Aorta (tissue), 5 donors: ENCODE measurements at regions not wholly inside any gene's neighbourhood (a gene's known extent, or its start where the extent isn't known, plus 50 kb on each side); places are given as distances from the start of the nearest gene placed in this dataset.

ENCODE experiments used
- ATAC-seq: fragments of 200-7000 bp; cut with Tn5 transposase; one replicate; pipeline ENCODE4 v1.9.1; 2022; ENCODE audit warnings: moderate library complexity; ENCODE audit not compliant: low FRiP score
- DNase-seq, 2 donors: peaks; one replicate each; pipeline ENCODE4 v3.0.0-alpha.2; 2020
- H3K27ac ChIP-seq, 2 donors: one replicate each; pipeline ENCODE4 v1.5.1; 2013; ENCODE audit warnings: low read length in 2 of 2, mild to moderate bottlenecking in 2 of 2, moderate library complexity in 2 of 2, control low read depth in 1 of 2, inconsistent platforms in 1 of 2, low read depth in 1 of 2
- H3K27me3 ChIP-seq, 2 donors: one replicate each; pipeline ENCODE4 v1.6.1; 2013; ENCODE audit warnings: control low read depth in 1 of 2, low read length in 1 of 2, mild to moderate bottlenecking in 1 of 2, moderate library complexity in 1 of 2; ENCODE audit not compliant: insufficient read depth in 2 of 2, control insufficient read depth in 1 of 2
- H3K36me3 ChIP-seq, 2 donors: one replicate each; pipeline ENCODE4 v1.6.1; 2013; ENCODE audit warnings: control low read depth in 1 of 2, low read length in 1 of 2, mild to moderate bottlenecking in 1 of 2; ENCODE audit not compliant: insufficient read depth in 2 of 2, control insufficient read depth in 1 of 2
- H3K4me1 ChIP-seq, 2 donors: one replicate each; pipeline ENCODE4 v1.6.1; 2013; ENCODE audit warnings: low read length in 2 of 2, control low read depth in 1 of 2, mild to moderate bottlenecking in 1 of 2, moderate library complexity in 1 of 2; ENCODE audit not compliant: insufficient read depth in 2 of 2, control insufficient read depth in 1 of 2
- H3K4me3 ChIP-seq, 2 donors: one replicate each; pipeline ENCODE4 v1.5.1; 2013; ENCODE audit warnings: low read length in 2 of 2, control low read depth in 1 of 2, mild to moderate bottlenecking in 1 of 2
- H3K9me3 ChIP-seq: one replicate; pipeline ENCODE4 v1.6.1; 2013; ENCODE audit warnings: mild to moderate bottlenecking, low read length; ENCODE audit not compliant: control insufficient read depth
- WGBS, 2 donors: extraction: QIAGEN DNeasy Blood & Tissue Kit; methylation state at CpG; one replicate each; pipeline ENCODE4 v1.1.7; 2013; 5-methylcytosine and 5-hydroxymethylcytosine counted together
- intact Hi-C, 2 donors: fragments of 100-400 bp; cut with DNase I; formaldehyde crosslinking; loops; one replicate each; pipeline versions ENCODE4 v1.14.2 to v1.15.0; 2022
- donor health status: healthy with polysubstance abuse.
- donor health status: Bipolar disorder and iron deficiency.
- donor health status: DM: no; HTN: no; CAD: no.
- donor health status: DM: no; HTN: no; CAD: no.
- donor health status: DM: yes; HTN: yes; CAD: no.

DNA sequence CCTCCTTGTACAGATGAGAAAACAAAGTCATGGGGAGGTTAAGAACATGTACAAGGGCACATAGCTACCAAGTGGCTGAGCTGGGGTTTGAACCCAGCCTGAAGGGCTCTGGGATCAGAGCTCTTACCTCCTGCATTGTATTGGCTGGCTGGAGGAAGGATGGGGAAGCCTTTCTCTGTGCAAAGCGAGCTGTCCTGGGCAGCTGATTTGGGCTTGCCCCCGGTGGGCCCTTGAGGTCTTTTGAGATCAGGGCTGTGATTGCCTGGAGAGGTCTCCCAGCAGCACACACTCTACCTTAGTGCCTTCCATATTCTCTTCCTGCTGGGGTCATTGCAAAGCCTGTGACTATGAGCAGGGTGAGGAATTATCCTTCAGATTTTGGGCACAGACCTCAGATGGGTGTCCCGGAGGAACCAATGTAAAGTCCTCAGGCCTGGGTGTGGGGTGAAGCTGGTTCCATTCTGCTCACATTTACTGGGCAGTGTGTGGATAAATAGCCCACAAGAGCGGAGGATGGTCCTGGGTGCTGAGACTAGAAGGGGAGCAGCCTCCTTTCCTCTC, 53.3 kb upstream of the EPS8L3 start:
- intact Hi-C loops = loop anchor here (2.0 to 5.0 kb wide), 2 partner anchors 60 to 94 kb away; partner anchors contain the start of gene CSF1 (in 1 of the 2)
- no peaks in the 10 kb centered on the region for H3K9me3 ChIP-seq
- H3K4me3 ChIP-seq = no peak overlapping the region
- DNase-seq (no peak), ATAC-seq (no peak)
- WGBS, 2 donors = 96 to 97% methylated on average over 4 of the region's 4 CpGs
- no peaks in the 10 kb centered on the region for H3K27me3 ChIP-seq
- no peaks in the 10 kb centered on the region for H3K36me3 ChIP-seq
- peaks cover 4% of the 10 kb centered on the region in 2 donors for H3K4me1 ChIP-seq
- H3K27ac ChIP-seq = peak overlapping the region in 1 of 2 donors; percentile 21

DNA sequence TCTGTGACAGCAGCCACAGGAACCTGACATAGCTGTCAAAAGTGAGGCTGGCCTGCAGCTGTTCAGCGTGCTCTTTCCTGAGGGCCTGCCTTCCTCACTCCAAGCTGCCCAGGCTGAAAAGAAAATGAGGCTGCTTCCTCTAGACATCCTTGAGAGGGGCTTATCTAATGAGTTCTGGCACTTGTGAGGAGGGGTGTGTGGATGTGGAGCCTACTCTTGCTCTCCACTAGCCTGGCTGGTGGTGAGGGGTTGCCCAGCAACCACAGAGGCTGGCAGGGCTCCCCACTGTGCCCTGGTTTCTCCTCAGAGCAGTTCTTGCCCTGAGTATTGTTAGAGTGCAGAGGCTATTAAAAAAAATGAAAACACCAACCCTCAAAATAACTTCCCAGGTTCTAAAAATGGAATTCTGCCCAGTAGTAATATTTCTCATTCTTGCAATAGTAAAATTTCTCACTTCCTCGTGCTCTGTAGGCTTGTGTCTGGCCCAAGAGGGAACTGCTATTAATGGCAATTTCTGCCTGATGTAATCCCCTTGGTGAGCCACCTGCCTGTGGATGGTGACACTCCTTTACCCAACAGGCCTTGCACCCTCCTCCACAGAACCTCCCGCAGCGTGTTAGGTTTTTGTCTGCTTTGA, 52.6 kb upstream of the EPS8L3 start:
- H3K27ac ChIP-seq = peak overlapping the region in 1 of 2 donors; percentile 88
- no peaks in the 10 kb centered on the region for H3K36me3 ChIP-seq
- H3K9me3 ChIP-seq = no peaks in the 10 kb centered on the region
- intact Hi-C loops = loop anchor here (2.0 to 5.0 kb wide), 2 partner anchors 61 to 95 kb away; partner anchors contain the start of gene CSF1 (in 1 of the 2)
- peaks cover 0 to 4% of the 10 kb centered on the region in 2 donors for H3K4me1 ChIP-seq
- H3K27me3 ChIP-seq = no peaks in the 10 kb centered on the region
- no peak overlapping the region for H3K4me3 ChIP-seq
- peak; percentile 75 for ATAC-seq
- 28 to 33% methylated on average over 4 of the region's 4 CpGs for whole genome bisulfite sequencing, 2 donors
- peak in 1 of 2 donors; percentile 74 for DNase-seq

DNA sequence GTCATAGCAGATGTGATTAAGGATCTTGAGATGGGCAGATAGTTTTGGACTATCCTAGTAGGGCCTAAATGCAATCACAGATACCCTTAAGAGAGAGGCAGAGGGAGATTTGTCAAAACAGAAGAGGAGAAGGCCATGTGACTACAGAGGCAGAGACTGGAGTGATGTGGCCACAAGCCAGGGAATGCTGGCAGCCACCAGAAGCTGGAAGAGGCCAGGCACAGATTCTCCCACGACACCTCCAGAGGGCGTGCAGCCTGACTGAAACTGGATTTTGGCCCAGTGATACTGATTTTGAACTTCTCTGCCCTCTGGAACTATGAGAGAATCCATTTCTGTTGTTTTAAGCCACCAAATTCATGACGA, 52.1 kb upstream of the EPS8L3 start:
- peak overlapping the region in 1 of 2 donors; percentile 88 for H3K27ac ChIP-seq
- ATAC-seq (peak; percentile 2), DNase-seq (no peak)
- H3K4me1 ChIP-seq = peaks cover 0 to 4% of the 10 kb centered on the region in 2 donors
- WGBS, 2 donors = 10 to 14% methylated on average over 3 of the region's 3 CpGs
- H3K9me3 ChIP-seq = no peaks in the 10 kb centered on the region
- no peaks in the 10 kb centered on the region for H3K27me3 ChIP-seq
- intact Hi-C loops = loop anchor here (2.0 to 5.0 kb wide), 2 partner anchors 62 to 95 kb away; partner anchors contain the start of gene CSF1 (in 1 of the 2)
- no peaks in the 10 kb centered on the region for H3K36me3 ChIP-seq
- H3K4me3 ChIP-seq = no peak overlapping the region

DNA sequence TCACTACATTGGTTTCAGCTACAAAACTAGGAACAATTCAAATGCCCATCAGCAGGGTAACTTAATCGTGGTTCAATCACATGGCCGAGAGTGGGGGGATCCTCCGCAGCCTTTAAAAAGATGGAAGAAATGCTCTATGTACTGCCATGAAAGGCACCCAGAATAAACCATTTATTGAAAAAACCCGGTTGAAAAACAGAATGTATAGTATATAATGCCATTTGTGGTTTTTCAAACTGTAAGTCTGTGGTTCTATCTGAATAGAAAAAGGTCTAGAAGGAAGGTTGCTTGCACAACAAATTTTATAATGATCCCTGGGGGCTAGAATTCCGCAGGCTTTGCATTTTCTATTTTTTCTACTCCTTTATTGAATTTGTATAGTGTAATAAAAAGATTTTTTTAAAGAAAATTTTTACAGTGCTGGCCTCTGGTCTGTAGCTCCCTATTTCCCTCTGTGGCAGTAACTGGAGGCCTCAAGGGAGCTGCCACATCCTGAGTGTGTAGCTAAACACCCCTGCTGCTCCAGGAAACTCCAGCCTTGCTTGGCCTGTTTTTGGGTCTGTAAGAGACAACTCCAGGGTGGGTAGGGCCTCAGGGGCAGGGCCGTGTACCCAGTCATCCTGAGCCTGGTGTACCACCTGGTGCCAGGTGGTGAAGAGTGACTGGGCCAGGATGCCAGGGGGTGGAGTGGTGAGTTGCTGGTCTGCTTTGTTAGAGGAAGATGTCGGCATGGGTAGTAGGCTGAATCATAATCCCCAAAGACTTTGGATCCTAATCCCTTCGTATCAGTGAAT, 51.5 kb upstream of the EPS8L3 start:
- H3K27me3 ChIP-seq = no peaks in the 10 kb centered on the region
- no peak for ATAC-seq
- H3K27ac ChIP-seq = no peak overlapping the region
- H3K9me3 ChIP-seq = no peaks in the 10 kb centered on the region
- intact Hi-C loops = loop anchor here in 1 of 2 donors (5.0 kb wide), 1 partner anchor 62 kb away; no protein-coding TSS in a partner anchor
- DNase-seq = no peak
- H3K36me3 ChIP-seq = no peaks in the 10 kb centered on the region
- 90 to 91% methylated on average over 8 of the region's 8 CpGs for WGBS, 2 donors
- no peak overlapping the region for H3K4me3 ChIP-seq
- H3K4me1 ChIP-seq = peaks cover 0 to 4% of the 10 kb centered on the region in 2 donors

DNA sequence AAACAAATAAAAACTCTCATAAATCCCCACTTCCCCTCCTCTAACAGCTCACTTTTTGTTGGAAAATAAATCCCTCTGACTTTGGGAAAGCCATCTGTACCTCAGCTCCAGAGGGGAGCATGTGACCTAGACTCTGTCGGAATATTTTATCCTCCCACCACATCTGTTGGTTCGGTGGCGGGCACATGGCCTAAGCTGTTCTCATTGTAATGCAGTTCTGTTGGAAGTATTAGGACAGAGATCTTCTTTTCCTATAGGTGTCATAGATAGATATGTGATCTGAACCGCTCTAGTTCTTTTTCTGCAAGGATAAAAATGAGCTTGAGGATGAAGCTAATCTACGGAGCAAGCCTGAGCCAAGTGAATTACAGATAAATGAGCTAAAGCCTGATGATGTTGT, 50.5 kb upstream of the EPS8L3 start:
- Histone ChIP-seq H3K27ac (no peak overlapping the region), H3K9me3 (no peaks in the 10 kb centered on the region), H3K36me3 (no peaks in the 10 kb centered on the region), H3K27me3 (no peaks in the 10 kb centered on the region), H3K4me3 (no peak overlapping the region), H3K4me1 (peaks cover 0 to 4% of the 10 kb centered on the region in 2 donors)
- WGBS, 2 donors = 92 to 97% methylated on average over 5 of the region's 5 CpGs
- intact Hi-C loops = no loop called here
- no peak for DNase-seq
- no peak for ATAC-seq
